ENCODE measurements at regions not wholly inside any gene's neighbourhood (a gene's known extent, or its start where the extent isn't known, plus 50 kb on each side); places are given as distances from the start of the nearest gene placed in this dataset.
"Not testable (repeated sequence)": the region's sequence is repeated elsewhere in the genome, so short reads cannot be mapped to it uniquely, and the experiment has no call there.

DNA sequence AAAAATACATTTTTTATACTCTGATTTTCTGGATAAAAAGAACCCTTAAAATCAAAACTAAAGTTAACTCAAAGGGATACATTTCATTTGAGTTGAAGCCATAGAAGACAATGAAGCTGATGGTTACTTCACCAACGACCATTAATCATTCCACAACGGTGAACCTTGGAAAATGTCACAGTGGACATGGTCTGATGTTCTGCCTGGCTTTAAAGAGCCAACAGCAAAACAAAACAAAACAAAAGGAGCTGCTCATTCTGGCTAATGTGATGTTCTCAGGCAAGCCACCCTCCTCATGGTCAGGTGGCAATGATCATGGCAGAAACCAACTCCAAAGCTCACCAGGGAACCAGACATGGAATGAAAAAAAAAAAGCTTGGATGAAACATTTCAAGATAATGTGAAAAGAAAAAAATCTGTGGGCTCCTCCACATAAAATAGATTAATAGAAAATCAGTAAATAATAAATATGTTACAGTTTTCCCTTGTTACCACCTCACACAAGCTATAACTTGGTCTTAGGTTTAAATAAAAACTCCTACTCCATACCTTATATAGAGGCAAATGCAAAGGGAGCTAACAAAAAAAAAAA lies 90.1 kb upstream of the SERTAD2 start:
- DNase-seq: no peak

GRCh38 chr2:64745562-64745961 lies 91.8 kb upstream of the SERTAD2 start:
- DNase-seq: no peak

DNA sequence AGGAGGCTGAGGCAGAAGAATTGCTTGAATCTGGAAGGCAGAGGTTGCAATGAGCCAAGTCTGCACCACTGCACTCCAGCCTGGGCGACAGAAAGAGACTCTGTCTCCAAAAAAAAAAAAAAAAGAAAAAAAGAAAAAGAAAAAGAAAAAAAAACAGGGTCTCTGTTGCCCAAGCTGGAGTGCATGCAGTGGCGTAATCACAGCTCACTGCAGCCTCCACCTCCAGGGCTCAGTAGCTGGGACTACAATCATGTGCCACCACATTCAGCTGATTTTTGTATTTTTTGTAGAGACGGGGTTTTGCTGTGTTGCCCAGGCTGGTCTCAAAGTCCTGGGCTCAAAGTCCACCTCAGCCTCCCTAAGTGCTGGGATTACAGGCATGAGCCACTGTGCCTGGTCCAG lies 94.0 kb upstream of the SERTAD2 start:
- not testable (repeated sequence) for DNase-seq

DNA sequence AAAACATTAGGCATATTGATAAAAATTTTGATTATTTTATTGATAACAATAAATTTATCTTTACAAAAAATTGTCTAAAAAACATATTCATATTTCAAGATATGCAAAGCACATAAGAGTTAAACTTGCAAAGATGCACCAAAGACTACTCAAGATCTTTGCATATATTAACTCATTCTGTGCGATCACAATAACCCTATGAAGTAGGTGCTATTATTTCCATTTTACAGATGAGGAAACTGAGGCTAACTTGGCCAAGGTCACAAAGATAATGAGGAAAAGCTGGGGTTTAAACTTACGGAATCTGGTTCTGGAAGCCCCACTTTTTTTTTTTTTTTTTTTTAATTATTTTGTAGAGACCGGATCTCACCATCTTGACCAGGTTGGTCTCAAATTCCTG lies 94.4 kb upstream of the SERTAD2 start:
- DNase-seq: no peak

- no peak for DNase-seq
Measured at GRCh38 chr2:64748561-64748960, 94.8 kb upstream of the SERTAD2 start.

GRCh38 chr2:64749446-64749845 lies 95.7 kb upstream of the SERTAD2 start:
- no peak for DNase-seq

GRCh38 chr2:64750001-64750816 lies 96.5 kb upstream of the SERTAD2 start:
- DNase-seq: peak; percentile 50 to 52

GRCh38 chr2:64750817-64751285 lies 97.1 kb upstream of the SERTAD2 start:
- DNase-seq: peak in 1 of 2 donors; percentile 100

GRCh38 chr2:64751286-64752260 lies 97.9 kb upstream of the SERTAD2 start:
- peak; percentile 99 for DNase-seq

DNA sequence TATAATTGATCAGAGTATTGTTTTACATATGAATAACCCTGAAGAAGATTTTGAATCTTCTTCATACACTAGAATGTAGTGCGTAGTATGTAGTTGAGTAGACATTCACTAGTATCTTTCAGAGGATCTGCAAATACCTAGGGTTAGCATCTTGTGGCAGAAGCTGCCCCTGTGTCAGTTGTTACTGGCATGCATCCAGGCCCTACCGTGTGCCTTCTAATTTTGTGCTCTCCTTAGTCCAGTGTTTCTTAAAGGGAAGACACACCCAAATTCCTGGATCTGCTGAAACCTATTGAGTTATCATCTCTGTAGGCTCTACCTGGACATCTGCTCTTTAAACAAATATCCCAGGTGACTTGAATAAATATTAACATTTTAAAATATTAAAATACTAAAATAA lies 99.7 kb upstream of the SERTAD2 start:
- no peak for DNase-seq

GRCh38 chr2:64754570-64754969 lies 100.9 kb upstream of the SERTAD2 start:
- DNase-seq: no peak

- no peak for DNase-seq
Measured at GRCh38 chr2:64757126-64757525, 103.4 kb upstream of the SERTAD2 start.

DNA sequence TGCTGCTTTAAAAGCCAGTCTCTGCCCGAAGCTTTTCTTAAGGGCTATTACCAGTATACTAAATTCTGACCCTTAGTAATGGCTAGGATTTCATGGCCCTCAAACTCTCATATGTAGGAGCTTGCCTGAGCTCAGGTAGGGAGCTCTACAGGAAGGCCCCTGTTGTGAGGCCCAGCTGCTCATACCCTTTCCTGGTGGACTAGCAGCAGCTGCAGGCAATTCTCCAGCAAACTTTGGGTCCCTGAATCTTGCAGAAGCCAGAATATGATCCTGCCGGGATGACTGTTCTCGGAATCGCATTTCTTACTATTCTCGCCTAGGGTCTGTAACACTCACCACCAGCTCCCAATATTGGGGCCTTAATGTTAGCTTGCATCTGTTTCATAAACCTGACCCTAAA lies 106.4 kb upstream of the SERTAD2 start:
- DNase-seq: no peak

GRCh38 chr2:64762301-64762997 lies 108.7 kb upstream of the SERTAD2 start:
- DNase-seq: no peak

DNA sequence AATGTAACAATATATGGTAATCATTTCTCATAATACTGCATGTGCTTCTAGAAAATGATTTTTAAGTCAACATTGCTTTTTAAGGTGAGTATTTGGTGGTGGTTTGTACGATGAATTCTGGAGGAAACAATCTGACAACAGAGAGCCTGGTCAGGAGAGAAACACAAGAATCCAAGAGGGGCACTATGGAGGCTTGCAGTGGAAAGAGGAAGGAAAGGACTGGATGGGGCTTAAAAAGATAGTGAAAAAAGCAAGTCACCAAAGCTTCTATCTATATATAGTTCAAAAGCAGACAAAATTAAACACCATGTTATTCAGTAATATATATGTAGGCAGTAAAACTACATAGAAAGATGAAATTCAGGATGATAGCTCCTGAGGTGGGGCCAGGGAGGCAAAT lies 109.4 kb upstream of the SERTAD2 start:
- no peak for DNase-seq

DNA sequence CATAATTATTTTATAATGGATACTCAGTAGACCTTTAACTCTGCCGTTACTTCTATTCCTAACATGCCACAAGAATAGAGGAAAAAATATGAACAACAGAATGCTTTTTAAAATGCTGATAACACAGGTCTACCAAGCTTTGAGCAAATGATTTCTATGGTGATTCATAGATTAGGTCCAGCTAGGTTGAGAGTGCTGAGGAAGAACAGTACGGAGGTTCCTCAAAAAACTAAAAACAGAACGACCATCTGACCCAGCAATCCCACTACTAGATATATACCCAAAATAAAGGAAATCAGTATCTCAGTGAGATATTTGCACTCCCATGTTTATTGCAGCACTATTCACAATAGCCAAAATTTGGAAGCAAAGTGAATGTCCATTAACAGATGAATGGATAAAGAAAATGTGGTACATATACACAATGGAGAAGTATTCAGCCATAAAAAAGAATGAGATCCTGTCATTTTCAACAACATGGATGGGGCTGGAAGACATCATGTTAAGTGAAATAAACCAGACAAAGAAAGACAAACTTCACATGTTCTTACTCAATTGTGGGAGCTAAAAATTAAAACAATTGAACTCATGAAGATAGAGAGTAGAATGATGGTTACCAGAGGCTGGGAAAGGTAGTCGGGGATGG lies 111.6 kb upstream of the SERTAD2 start:
- DNase-seq: no peak

- DNase-seq: peak; percentile 51 to 57
Measured at GRCh38 chr2:64766841-64767669, 113.3 kb upstream of the SERTAD2 start.

GRCh38 chr2:64767670-64768468 lies 114.2 kb upstream of the SERTAD2 start:
- peak; percentile 84 to 87 for DNase-seq

- DNase-seq: no peak
Measured at GRCh38 chr2:64768491-64769005, 114.8 kb upstream of the SERTAD2 start.

Data from right lung (tissue), 2 donors.